PC-3 (cell line): ENCODE measurements at regions not wholly inside any gene's neighbourhood (a gene's known extent, or its start where the extent isn't known, plus 50 kb on each side); places are given as distances from the start of the nearest gene placed in this dataset.
A peak's percentile ranks its signal among the peaks of the same experiment; 100 is the strongest.

Source experiments
- ATAC-seq: fragments of 200-7000 bp; cut with Tn5 transposase; 2 replicates; pipeline ENCODE4 v1.9.1; 2020; ENCODE audit warnings: mild to moderate bottlenecking, moderate library complexity
- BruUV-seq: library from RNA; stranded (reverse); fragments of 400-500 nt; replicated peaks from 2 replicates; lab custom pipeline; 2021; lab: Mats Ljungman, UMichigan
- CTCF ChIA-PET: fragments of 300-600 bp; sonication (Branson Sonifier 250); formaldehyde crosslinking; loops from one replicate; lab custom pipeline; 2022; ENCODE audit warnings: antibody characterized with exemption; lab: Charles Lee
- POLR2A ChIA-PET: fragments of 300-600 bp; sonication (Branson Sonifier 250); formaldehyde crosslinking; loops from one replicate; lab custom pipeline; 2022; ENCODE audit warnings: antibody characterized with exemption; ENCODE audit not compliant: unreplicated experiment; lab: Charles Lee
- DNase-seq: peaks from one replicate; pipeline ENCODE4 v3.0.0-alpha.2; 2015
- H2AFZ ChIP-seq: fragments of 300-600 bp; sonication (generic); 2 replicates; pipeline ENCODE4 v1.6.0; 2016; ENCODE audit warnings: antibody characterized with exemption, low read length
- H3F3A ChIP-seq: fragments of 300-600 bp; sonication (generic); one replicate; pipeline ENCODE4 v1.6.0; 2017; ENCODE audit warnings: antibody characterized with exemption, low read length, control low read depth, mild to moderate bottlenecking; ENCODE audit not compliant: unreplicated experiment
- H3K27ac ChIP-seq: fragments of 300-600 bp; sonication (generic); 2 replicates; pipeline ENCODE4 v1.5.1; 2016; ENCODE audit warnings: mild to moderate bottlenecking, low read length
- H3K27me3 ChIP-seq: fragments of 300-600 bp; sonication (generic); 2 replicates; pipeline ENCODE4 v1.6.1; 2016; ENCODE audit warnings: low read length, mixed read lengths
- H3K36me3 ChIP-seq: fragments of 300-600 bp; sonication (generic); 2 replicates; pipeline ENCODE4 v1.6.1; 2016; ENCODE audit warnings: low read depth, mixed run types, low read length, mixed read lengths
- H3K4me1 ChIP-seq: fragments of 300-600 bp; sonication (generic); 2 replicates; pipeline ENCODE4 v1.5.1; 2016; ENCODE audit warnings: low read length; ENCODE audit not compliant: insufficient read depth
- H3K4me2 ChIP-seq: fragments of 300-600 bp; sonication (generic); 2 replicates; pipeline ENCODE4 v1.6.0; 2016; ENCODE audit warnings: low read length
- H3K4me3 ChIP-seq: fragments of 300-600 bp; sonication (generic); 2 replicates; pipeline ENCODE4 v1.5.1; 2016; ENCODE audit warnings: mild to moderate bottlenecking, low read length, mixed read lengths
- H3K79me2 ChIP-seq: fragments of 300-600 bp; sonication (generic); 2 replicates; pipeline ENCODE4 v1.6.1; 2017; ENCODE audit warnings: low read length, mixed read lengths
- H3K9ac ChIP-seq: fragments of 300-600 bp; sonication (generic); 2 replicates; pipeline ENCODE4 v1.6.0; 2016; ENCODE audit warnings: mild to moderate bottlenecking, low read length
- H3K9me2 ChIP-seq: fragments of 300-600 bp; sonication (generic); replicated peaks from 2 replicates; pipeline ENCODE4 v1.6.1; 2016; ENCODE audit warnings: mixed run types, low read length, mixed read lengths
- H3K9me3 ChIP-seq: fragments of 300-600 bp; sonication (generic); 2 replicates; pipeline ENCODE4 v1.6.1; 2016; ENCODE audit warnings: low read length, mixed read lengths
- H4K20me1 ChIP-seq: fragments of 300-600 bp; sonication (generic); 2 replicates; pipeline ENCODE4 v1.6.1; 2016; ENCODE audit warnings: low read length, mixed read lengths
- EZH2 ChIP-seq: fragments of 300-600 bp; sonication (generic); IDR thresholded peaks from one replicate; pipeline ENCODE4 v1.6.1; 2017; ENCODE audit warnings: antibody characterized with exemption, mild to moderate bottlenecking, low read length; ENCODE audit not compliant: unreplicated experiment
- EZH2phosphoT487 ChIP-seq: fragments of 300-600 bp; sonication (generic); IDR thresholded peaks from 2 replicates; pipeline ENCODE4 v1.6.1; 2018; ENCODE audit warnings: mild to moderate bottlenecking, antibody characterized with exemption, low read length, borderline replicate concordance
- intact Hi-C: fragments of 100-400 bp; cut with micrococcal nuclease; formaldehyde crosslinking; loops from 2 replicates; pipeline ENCODE4 v1.9.0; 2023
- TF ChIP-seq, protein P1 (sequence below): fragments of 300-600 bp; sonication (generic); conservative IDR thresholded peaks from 2 replicates; pipeline ENCODE4 v1.5.1; 2017; ENCODE audit warnings: antibody characterized with exemption, low read depth, mild to moderate bottlenecking, low read length

DNA sequence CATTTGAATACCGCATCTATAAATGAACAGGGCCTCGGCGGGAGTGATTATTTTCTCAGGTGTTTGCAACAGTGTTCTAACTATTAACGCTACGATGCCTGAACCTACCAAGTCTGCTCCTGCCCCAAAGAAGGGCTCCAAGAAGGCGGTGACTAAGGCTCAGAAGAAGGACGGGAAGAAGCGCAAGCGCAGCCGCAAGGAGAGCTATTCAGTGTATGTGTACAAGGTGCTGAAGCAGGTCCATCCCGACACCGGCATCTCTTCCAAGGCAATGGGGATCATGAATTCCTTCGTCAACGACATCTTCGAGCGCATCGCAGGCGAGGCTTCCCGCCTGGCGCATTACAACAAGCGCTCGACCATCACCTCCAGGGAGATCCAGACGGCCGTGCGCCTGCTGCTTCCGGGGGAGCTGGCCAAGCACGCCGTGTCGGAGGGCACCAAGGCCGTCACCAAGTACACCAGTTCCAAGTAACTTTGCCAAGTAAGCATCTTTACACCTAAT, 70.9 kb downstream of the HFE start:
- no peak overlapping the region for H2AFZ ChIP-seq

DNA sequence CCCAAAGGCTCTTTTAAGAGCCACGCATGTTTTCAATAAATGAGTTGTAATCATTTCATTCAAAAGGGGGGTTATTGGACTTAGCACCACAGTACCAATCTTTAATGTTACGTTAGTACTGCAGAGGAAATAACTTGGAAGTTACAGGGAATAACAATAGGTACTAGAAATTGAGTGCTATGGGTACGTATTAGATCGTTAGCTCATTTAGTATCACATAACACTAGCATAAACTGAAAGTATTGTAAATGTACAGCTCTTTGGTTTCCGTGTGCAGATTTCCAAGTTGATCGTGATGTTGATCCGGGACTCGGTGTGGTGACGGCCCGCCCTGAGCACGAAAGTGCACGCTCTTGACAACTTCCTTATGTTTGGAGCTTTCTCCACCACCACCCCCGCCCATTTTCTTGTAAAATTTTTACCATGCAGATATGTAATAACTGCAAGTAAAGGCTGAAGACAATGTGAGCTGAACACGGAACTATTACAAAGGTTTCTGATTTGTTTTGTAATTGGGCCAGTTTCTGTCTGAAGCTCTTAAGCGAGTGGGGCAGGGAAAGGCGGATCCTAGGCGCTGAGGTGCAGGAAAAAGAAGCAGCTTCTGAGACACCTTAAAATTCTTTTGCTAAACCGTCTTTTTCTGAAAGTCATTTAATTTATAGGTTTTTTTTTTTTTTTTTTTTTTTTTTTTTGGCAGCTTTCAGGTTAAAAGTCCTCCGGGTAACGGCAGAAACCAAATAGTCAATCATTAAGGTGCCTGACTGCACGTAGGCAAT, 71.5 kb downstream of the HFE start:
- ATAC-seq (peak; percentile 6), DNase-seq (peak; percentile 64)
- H3K9me3 ChIP-seq = no peaks in the 10 kb centered on the region
- H3F3A ChIP-seq = peaks cover 14% of the 10 kb centered on the region
- H3K9me2 ChIP-seq = no peaks in the 10 kb centered on the region
- intact Hi-C loops = loop anchor here (1.0 to 5.0 kb wide), 5 partner anchors 34 to 974 kb away; a partner anchor contains a TSS
- CTCF ChIA-PET = interaction anchor here (0.6 to 1.4 kb wide), 3 partner anchors 38 to 183 kb away, joined by 3 to 5 read pairs (median 3); a partner anchor contains a TSS
- POLR2A ChIA-PET = interaction anchor here (0.5 to 4.1 kb wide), 18 partner anchors 31 to 1653 kb away, joined by 3 to 174 read pairs (median 8); a partner anchor contains a TSS
- H3K9ac ChIP-seq = peak overlapping the region; percentile 81
- BruUV-seq = no TSS peak
- peak overlapping the region; percentile 52 for H3K27ac ChIP-seq
- H2AFZ ChIP-seq = no peak overlapping the region
- H3K79me2 ChIP-seq = peaks cover 51% of the 10 kb centered on the region
- H3K36me3 ChIP-seq = peaks cover 7% of the 10 kb centered on the region; the same call in 1 of the 2 replicates
- H3K4me2 ChIP-seq = peak overlapping the region; percentile 91
- H3K4me3 ChIP-seq = peak overlapping the region; percentile 91
- no peaks in the 10 kb centered on the region for H3K27me3 ChIP-seq
- H4K20me1 ChIP-seq = peaks cover 31% of the 10 kb centered on the region
- H3K4me1 ChIP-seq = peaks cover 21% of the 10 kb centered on the region
- TF ChIP-seq, protein P1, sequence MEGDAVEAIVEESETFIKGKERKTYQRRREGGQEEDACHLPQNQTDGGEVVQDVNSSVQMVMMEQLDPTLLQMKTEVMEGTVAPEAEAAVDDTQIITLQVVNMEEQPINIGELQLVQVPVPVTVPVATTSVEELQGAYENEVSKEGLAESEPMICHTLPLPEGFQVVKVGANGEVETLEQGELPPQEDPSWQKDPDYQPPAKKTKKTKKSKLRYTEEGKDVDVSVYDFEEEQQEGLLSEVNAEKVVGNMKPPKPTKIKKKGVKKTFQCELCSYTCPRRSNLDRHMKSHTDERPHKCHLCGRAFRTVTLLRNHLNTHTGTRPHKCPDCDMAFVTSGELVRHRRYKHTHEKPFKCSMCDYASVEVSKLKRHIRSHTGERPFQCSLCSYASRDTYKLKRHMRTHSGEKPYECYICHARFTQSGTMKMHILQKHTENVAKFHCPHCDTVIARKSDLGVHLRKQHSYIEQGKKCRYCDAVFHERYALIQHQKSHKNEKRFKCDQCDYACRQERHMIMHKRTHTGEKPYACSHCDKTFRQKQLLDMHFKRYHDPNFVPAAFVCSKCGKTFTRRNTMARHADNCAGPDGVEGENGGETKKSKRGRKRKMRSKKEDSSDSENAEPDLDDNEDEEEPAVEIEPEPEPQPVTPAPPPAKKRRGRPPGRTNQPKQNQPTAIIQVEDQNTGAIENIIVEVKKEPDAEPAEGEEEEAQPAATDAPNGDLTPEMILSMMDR = no peak
- TF ChIP-seq EZH2 (no peak), EZH2phosphoT487 (no peak)

More for the DNA sequence above, 70.9 kb downstream of the HFE start:
- H3K9me2 ChIP-seq = no peaks in the 10 kb centered on the region
- intact Hi-C loops = loop anchor here (1.0 to 5.0 kb wide), 4 partner anchors 34 to 974 kb away; a partner anchor contains a TSS
- H3K4me2 ChIP-seq = peak overlapping the region; percentile 91
- TF ChIP-seq, protein P1 = no peak
- TF ChIP-seq EZH2phosphoT487 (no peak), EZH2 (no peak)
- H3K9ac ChIP-seq = peak overlapping the region; percentile 81
- H4K20me1 ChIP-seq = peaks cover 31% of the 10 kb centered on the region
- ChIA-PET POLR2A (interaction anchor here (0.5 to 4.1 kb wide), 14 partner anchors 27 to 974 kb away, joined by 3 to 174 read pairs (median 4); a partner anchor contains a TSS), CTCF (interaction anchor here (1.4 kb wide), 1 partner anchor 39 kb away, joined by 3 read pairs; a partner anchor contains a TSS)
- peaks cover 14% of the 10 kb centered on the region for H3F3A ChIP-seq
- no peaks in the 10 kb centered on the region for H3K9me3 ChIP-seq
- ATAC-seq (peak; percentile 48), DNase-seq (peak; percentile 98)
- peak overlapping the region; percentile 52 for H3K27ac ChIP-seq
- H3K27me3 ChIP-seq = no peaks in the 10 kb centered on the region
- H3K4me1 ChIP-seq = peaks cover 21% of the 10 kb centered on the region
- TSS peak; percentile 48 for BruUV-seq
- H3K79me2 ChIP-seq = peaks cover 51% of the 10 kb centered on the region
- H3K36me3 ChIP-seq = peaks cover under 1% of the 10 kb centered on the region; the same call in 1 of the 2 replicates
- H3K4me3 ChIP-seq = peak overlapping the region; percentile 91
